Natural killer cell (primary cell): ENCODE measurements at regions not wholly inside any gene's neighbourhood (a gene's known extent, or its start where the extent isn't known, plus 50 kb on each side); places are given as distances from the start of the nearest gene placed in this dataset.

Source experiments
- ATAC-seq, 3 donors: fragments of 150-1000 bp in 2 of 3; fragments of 200-7000 bp in 1 of 3; cut with Tn5 transposase; 1 replicate in 1 of 3; 2 replicates in 2 of 3; pipeline ENCODE4 v1.10.0; 2021; ENCODE audit warnings: mild to moderate bottlenecking in 2 of 3, moderate library complexity in 2 of 3
- DNase-seq, 2 donors: peaks; one replicate each; pipeline versions ENCODE4 v3.0.0 to v3.0.0-alpha.2; 2013 to 2021; ENCODE audit warnings: mixed read lengths in 1 of 2
- H3K27ac ChIP-seq: one replicate; pipeline ENCODE4 v1.5.1; 2013; ENCODE audit warnings: mild to moderate bottlenecking, low read length
- H3K27me3 ChIP-seq: one replicate; pipeline ENCODE4 v1.6.1; 2013; ENCODE audit warnings: low read length; ENCODE audit not compliant: control insufficient read depth, insufficient read depth
- H3K36me3 ChIP-seq: one replicate; pipeline ENCODE4 v1.6.1; 2013; ENCODE audit warnings: low read length; ENCODE audit not compliant: control insufficient read depth, insufficient read depth
- H3K4me1 ChIP-seq: one replicate; pipeline ENCODE4 v1.6.1; 2013; ENCODE audit warnings: low read length; ENCODE audit not compliant: control insufficient read depth, insufficient read depth
- H3K4me3 ChIP-seq: one replicate; pipeline ENCODE4 v1.5.1; 2013; ENCODE audit warnings: low read length
- H3K9me3 ChIP-seq: one replicate; pipeline ENCODE4 v1.6.1; 2013; ENCODE audit warnings: low read length; ENCODE audit not compliant: control insufficient read depth, insufficient read depth
- H3K27ac Mint-ChIP-seq, 2 donors: one replicate each; pipeline ENCODE4 v1.8.0; 2022; ENCODE audit warnings: mild to moderate bottlenecking in 2 of 2, mixed read lengths in 2 of 2, moderate library complexity in 1 of 2
- H3K27me3 Mint-ChIP-seq, 2 donors: one replicate each; pipeline ENCODE4 v1.8.0; 2022; ENCODE audit warnings: low read depth in 2 of 2, mixed read lengths in 2 of 2
- H3K36me3 Mint-ChIP-seq: one replicate; pipeline ENCODE4 v1.8.0; 2022; ENCODE audit warnings: mixed read lengths
- H3K4me1 Mint-ChIP-seq, 2 donors: one replicate each; pipeline ENCODE4 v1.8.0; 2022; ENCODE audit warnings: mixed read lengths in 2 of 2
- H3K4me3 Mint-ChIP-seq: one replicate; pipeline ENCODE4 v1.8.0; 2022; ENCODE audit warnings: mild to moderate bottlenecking, moderate library complexity, mixed read lengths
- H3K9me3 Mint-ChIP-seq, 2 donors: one replicate each; pipeline ENCODE4 v1.8.0; 2022; ENCODE audit warnings: mixed read lengths in 2 of 2
- WGBS: methylation state at CpG from one replicate; pipeline ENCODE4 v1.1.7; 2013; ENCODE audit warnings: missing lambda C conversion rate; ENCODE audit not compliant: insufficient coverage; 5-methylcytosine and 5-hydroxymethylcytosine counted together
- intact Hi-C: fragments of 100-400 bp; cut with micrococcal nuclease; formaldehyde crosslinking; loops from one replicate; pipeline ENCODE4 v1.14.2; 2022
- TF ChIP-seq, protein P1 (sequence below): fragments of 200-600 bp; IDR thresholded peaks from one replicate; pipeline ENCODE4 v1.8.0; 2022; ENCODE audit warnings: antibody characterized with exemption

DNA sequence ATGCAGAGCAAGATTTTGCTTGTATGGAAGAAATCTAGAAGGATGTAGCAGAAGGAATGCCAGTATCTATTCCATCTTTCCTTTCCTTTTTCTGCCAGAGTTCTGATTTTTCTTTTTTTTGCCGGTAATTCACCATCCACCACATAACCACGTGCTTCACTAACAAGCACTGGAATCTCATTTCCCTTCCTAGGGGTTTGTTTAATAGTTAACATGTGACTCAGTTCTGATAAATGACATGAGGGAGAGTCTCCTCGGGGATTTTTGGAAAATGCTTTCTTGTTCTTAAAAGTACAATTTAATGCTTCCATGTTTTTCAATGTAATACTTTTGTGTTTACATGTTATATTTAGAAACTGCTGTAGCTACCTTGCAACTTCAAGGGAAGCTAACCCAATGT lies 590.2 kb downstream of the SH2D4B start:
- no peaks in the 10 kb centered on the region for H3K36me3 ChIP-seq
- no peak overlapping the region for H3K27ac ChIP-seq
- H3K27me3 ChIP-seq, result no peaks in the 10 kb centered on the region
- no peaks in the 10 kb centered on the region for H3K9me3 ChIP-seq
- no peak for DNase-seq
- Mint-ChIP-seq H3K4me1 (no peaks in the 10 kb centered on the region), H3K27ac (no peak overlapping the region), H3K4me3 (no peak overlapping the region), H3K9me3 (peaks cover 3 to 11% of the 10 kb centered on the region in 2 donors), H3K27me3 (no peaks in the 10 kb centered on the region), H3K36me3 (no peaks in the 10 kb centered on the region)
- ATAC-seq, result no peak
- 100% methylated on average over 1 of the region's 3 CpGs for WGBS
- intact Hi-C loops, result no loop called here
- H3K4me3 ChIP-seq, result no peak overlapping the region
- no peaks in the 10 kb centered on the region for H3K4me1 ChIP-seq
- TF ChIP-seq, protein P1, sequence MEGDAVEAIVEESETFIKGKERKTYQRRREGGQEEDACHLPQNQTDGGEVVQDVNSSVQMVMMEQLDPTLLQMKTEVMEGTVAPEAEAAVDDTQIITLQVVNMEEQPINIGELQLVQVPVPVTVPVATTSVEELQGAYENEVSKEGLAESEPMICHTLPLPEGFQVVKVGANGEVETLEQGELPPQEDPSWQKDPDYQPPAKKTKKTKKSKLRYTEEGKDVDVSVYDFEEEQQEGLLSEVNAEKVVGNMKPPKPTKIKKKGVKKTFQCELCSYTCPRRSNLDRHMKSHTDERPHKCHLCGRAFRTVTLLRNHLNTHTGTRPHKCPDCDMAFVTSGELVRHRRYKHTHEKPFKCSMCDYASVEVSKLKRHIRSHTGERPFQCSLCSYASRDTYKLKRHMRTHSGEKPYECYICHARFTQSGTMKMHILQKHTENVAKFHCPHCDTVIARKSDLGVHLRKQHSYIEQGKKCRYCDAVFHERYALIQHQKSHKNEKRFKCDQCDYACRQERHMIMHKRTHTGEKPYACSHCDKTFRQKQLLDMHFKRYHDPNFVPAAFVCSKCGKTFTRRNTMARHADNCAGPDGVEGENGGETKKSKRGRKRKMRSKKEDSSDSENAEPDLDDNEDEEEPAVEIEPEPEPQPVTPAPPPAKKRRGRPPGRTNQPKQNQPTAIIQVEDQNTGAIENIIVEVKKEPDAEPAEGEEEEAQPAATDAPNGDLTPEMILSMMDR, result no peak

DNA sequence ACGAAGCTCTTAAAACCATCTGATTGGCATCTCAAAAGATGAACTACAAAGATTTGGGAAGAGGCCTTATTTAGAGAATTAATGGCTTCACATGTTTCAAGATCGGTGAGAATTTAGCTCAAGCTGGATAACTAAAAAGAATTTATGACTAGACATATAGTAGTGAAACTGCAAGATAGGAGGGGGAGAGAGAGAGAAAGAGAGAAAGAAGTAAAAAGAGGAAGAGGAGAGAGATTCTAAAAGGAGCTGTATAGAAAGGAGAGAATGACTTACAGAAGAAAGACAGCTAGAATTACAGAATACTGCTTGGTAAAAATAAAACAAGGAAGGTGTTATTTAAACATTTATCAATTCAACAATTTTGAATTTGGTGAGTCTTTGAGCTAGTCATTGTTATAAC lies 592.3 kb downstream of the SH2D4B start:
- no peak overlapping the region for H3K27ac ChIP-seq
- TF ChIP-seq, protein P1, result no peak
- H3K36me3 Mint-ChIP-seq, result no peaks in the 10 kb centered on the region
- WGBS, result 80% methylated on average over 2 of the region's 2 CpGs
- no peaks in the 10 kb centered on the region for H3K27me3 Mint-ChIP-seq
- DNase-seq (no peak), ATAC-seq (no peak)
- no peaks in the 10 kb centered on the region for H3K4me1 ChIP-seq
- no peaks in the 10 kb centered on the region for H3K27me3 ChIP-seq
- no peaks in the 10 kb centered on the region for H3K36me3 ChIP-seq
- no peak overlapping the region for H3K4me3 Mint-ChIP-seq
- H3K4me1 Mint-ChIP-seq, result no peaks in the 10 kb centered on the region
- intact Hi-C loops, result no loop called here
- H3K27ac Mint-ChIP-seq, result no peak overlapping the region
- peaks cover 3 to 7% of the 10 kb centered on the region in 2 donors for H3K9me3 Mint-ChIP-seq
- H3K9me3 ChIP-seq, result no peaks in the 10 kb centered on the region
- H3K4me3 ChIP-seq, result no peak overlapping the region

DNA sequence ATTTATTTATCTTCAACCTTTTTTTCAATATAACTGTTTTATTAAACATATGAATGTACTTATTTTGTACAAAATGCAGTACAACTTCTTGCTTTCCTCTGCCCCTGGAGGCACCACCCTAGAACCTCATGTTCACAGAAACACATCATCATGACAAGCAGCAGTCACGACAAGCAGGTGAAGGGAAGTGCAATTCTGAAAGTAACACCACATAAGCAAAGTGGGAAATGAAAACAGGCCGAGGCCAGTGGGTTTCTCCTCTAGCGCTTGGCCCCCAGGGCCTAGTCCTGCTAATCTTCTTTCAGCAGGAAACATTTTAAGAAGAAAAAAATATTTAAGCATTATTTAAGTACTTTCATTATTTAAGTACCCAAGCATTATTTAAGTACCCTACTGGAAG lies 598.1 kb downstream of the SH2D4B start:
- DNase-seq, result no peak
- peaks cover 6 to 10% of the 10 kb centered on the region in 2 donors for H3K9me3 Mint-ChIP-seq
- intact Hi-C loops, result no loop called here

DNA sequence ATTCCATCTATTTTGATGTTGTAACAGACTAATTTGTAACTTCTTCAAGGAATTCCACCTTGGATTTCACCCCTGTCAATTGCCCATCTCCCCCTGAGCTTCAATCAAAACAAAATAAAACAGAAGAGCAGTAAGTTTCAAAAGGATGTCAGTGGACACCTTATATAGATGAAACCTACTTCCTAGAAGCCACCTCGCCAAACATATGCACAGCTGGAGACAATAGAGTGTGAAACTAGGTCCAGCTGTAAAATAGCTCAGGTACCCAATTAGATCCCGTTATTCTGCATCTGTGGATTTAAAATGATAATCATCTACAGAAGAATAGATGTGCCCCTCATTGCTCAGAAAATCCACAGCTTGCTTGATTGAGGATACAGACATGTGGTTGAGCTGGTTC lies 598.6 kb downstream of the SH2D4B start:
- peaks cover 7% of the 10 kb centered on the region for H3K9me3 ChIP-seq
- intact Hi-C loops, result no loop called here
- H3K4me3 ChIP-seq, result no peak overlapping the region
- WGBS, result 86% methylated on average over 2 of the region's 2 CpGs
- H3K27me3 ChIP-seq, result no peaks in the 10 kb centered on the region
- H3K27me3 Mint-ChIP-seq, result no peaks in the 10 kb centered on the region
- no peaks in the 10 kb centered on the region for H3K36me3 Mint-ChIP-seq
- no peak overlapping the region for H3K27ac ChIP-seq
- H3K4me3 Mint-ChIP-seq, result no peak overlapping the region
- H3K36me3 ChIP-seq, result no peaks in the 10 kb centered on the region
- H3K27ac Mint-ChIP-seq, result no peak overlapping the region
- no peaks in the 10 kb centered on the region for H3K4me1 ChIP-seq
- peaks cover 6 to 10% of the 10 kb centered on the region in 2 donors for H3K9me3 Mint-ChIP-seq
- TF ChIP-seq, protein P1, result no peak
- H3K4me1 Mint-ChIP-seq, result no peaks in the 10 kb centered on the region
- ATAC-seq (no peak), DNase-seq (no peak)

More for the DNA sequence above, 598.1 kb downstream of the SH2D4B start:
- peaks cover 7% of the 10 kb centered on the region for H3K9me3 ChIP-seq
- H3K36me3 ChIP-seq, result no peaks in the 10 kb centered on the region
- H3K36me3 Mint-ChIP-seq, result no peaks in the 10 kb centered on the region
- H3K4me1 Mint-ChIP-seq, result no peaks in the 10 kb centered on the region
- no peak overlapping the region for H3K4me3 ChIP-seq
- TF ChIP-seq, protein P1, result no peak
- no peaks in the 10 kb centered on the region for H3K27me3 ChIP-seq
- no peak for ATAC-seq
- no peak overlapping the region for H3K27ac ChIP-seq
- no peak overlapping the region for H3K4me3 Mint-ChIP-seq
- WGBS, result 13% methylated on average over 1 of the region's 3 CpGs
- no peaks in the 10 kb centered on the region for H3K4me1 ChIP-seq
- no peak overlapping the region for H3K27ac Mint-ChIP-seq
- no peaks in the 10 kb centered on the region for H3K27me3 Mint-ChIP-seq
